DND-41 (cell line): ENCODE measurements at regions not wholly inside any gene's neighbourhood (a gene's known extent, or its start where the extent isn't known, plus 50 kb on each side); places are given as distances from the start of the nearest gene placed in this dataset.
A peak's percentile ranks its signal among the peaks of the same experiment; 100 is the strongest.

Experiments
- ATAC-seq: fragments of 200-7000 bp; cut with Tn5 transposase; 3 replicates; pipeline ENCODE4 v1.9.1; 2021; ENCODE audit warnings: low read depth; ENCODE audit not compliant: insufficient read depth
- DNase-seq: peaks from one replicate; pipeline ENCODE4 v3.0.0-alpha.2; 2020
- H2AFZ ChIP-seq: 2 replicates; pipeline ENCODE4 v1.6.0; 2012; ENCODE audit warnings: low read depth, low read length
- H3K27ac ChIP-seq: 2 replicates; pipeline ENCODE4 v1.5.1; 2012; ENCODE audit warnings: low read length, inconsistent platforms
- H3K27me3 ChIP-seq: fragments of 200-600 bp; sonication (generic); 2 replicates; pipeline ENCODE4 v1.6.0; 2012; ENCODE audit warnings: low read length, mild to moderate bottlenecking, inconsistent platforms; ENCODE audit not compliant: insufficient read depth, poor library complexity
- H3K36me3 ChIP-seq: 2 replicates; pipeline ENCODE4 v1.5.1; 2012; ENCODE audit warnings: low read length, inconsistent platforms; ENCODE audit not compliant: insufficient read depth
- H3K4me1 ChIP-seq: 2 replicates; pipeline ENCODE4 v1.5.1; 2012; ENCODE audit warnings: mild to moderate bottlenecking, low read length; ENCODE audit not compliant: insufficient read depth
- H3K4me2 ChIP-seq: 2 replicates; pipeline ENCODE4 v1.6.0; 2012; ENCODE audit warnings: mild to moderate bottlenecking, moderate library complexity, low read length, inconsistent platforms; ENCODE audit not compliant: insufficient read depth
- H3K4me3 ChIP-seq, 2 experiments: fragments of 200-600 bp in 1 of 2; shearing (Covaris generic) in 1 of 2; 2 replicates each; pipeline ENCODE4 v1.5.1; 2012 to 2016; ENCODE audit warnings: inconsistent platforms in 2 of 2, low read length in 2 of 2, mild to moderate bottlenecking in 2 of 2, low read depth in 1 of 2, moderate library complexity in 1 of 2
- H3K79me2 ChIP-seq: 2 replicates; pipeline ENCODE4 v1.6.0; 2012; ENCODE audit warnings: low read length, inconsistent platforms; ENCODE audit not compliant: insufficient read depth
- H3K9ac ChIP-seq: 2 replicates; pipeline ENCODE4 v1.6.0; 2012; ENCODE audit warnings: low read depth, mild to moderate bottlenecking, inconsistent platforms, low read length, moderate library complexity
- H3K9me3 ChIP-seq: 2 replicates; pipeline ENCODE4 v1.5.1; 2012; ENCODE audit warnings: low read length, moderate library complexity, mild to moderate bottlenecking, inconsistent platforms; ENCODE audit not compliant: insufficient read depth, severe bottlenecking
- H4K20me1 ChIP-seq: 2 replicates; pipeline ENCODE4 v1.6.0; 2012; ENCODE audit warnings: low read length; ENCODE audit not compliant: insufficient read depth
- EZH2 ChIP-seq: IDR thresholded peaks from 3 replicates; pipeline ENCODE4 v1.6.1; 2012; ENCODE audit warnings: borderline replicate concordance, low read depth, mild to moderate bottlenecking, moderate library complexity, low read length, inconsistent platforms; ENCODE audit not compliant: severe bottlenecking
- TF ChIP-seq, protein P1 (sequence below): IDR thresholded peaks from 2 replicates; pipeline ENCODE4 v1.5.1; 2012; ENCODE audit warnings: borderline replicate concordance, low read length, moderate library complexity, mild to moderate bottlenecking; ENCODE audit not compliant: poor library complexity, severe bottlenecking; ENCODE audit errors: extremely low read depth

DNA sequence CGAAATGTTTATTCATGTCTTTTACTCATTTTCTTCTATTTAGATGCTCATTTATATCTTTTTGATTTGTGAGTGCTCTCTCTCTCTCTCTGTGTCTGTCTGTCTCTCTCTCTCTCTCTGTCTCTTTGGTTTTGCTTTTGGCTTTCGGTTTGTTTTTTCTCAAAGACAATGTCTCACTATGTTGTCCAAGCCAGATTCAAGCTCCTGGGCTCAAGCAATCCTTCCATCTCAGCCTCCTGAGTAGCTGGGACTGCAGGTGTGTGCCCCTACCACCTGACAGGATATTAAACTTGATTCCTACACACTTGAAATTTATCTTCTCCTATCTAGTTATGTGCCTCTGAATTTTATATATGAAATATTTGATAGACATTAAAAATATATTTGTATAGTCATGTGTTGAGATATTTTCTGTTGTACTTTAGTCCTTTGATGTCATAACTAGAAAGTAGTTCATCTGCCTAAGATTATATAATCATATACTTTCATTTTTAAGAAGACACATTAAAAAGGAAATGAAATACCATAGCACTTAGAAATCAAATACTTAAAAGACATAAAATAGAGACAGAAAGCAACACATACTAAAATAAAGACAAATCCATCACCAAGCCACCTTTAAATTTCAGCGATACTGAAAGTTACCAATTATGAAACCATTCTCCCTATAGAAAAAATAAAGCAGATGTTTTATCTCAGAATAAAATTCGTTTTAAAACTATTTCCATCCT lies 68.1 kb upstream of the SFMBT2 start:
- Histone ChIP-seq H3K4me2 (peak overlapping the region; percentile 18; the same call in 1 of the 2 replicates), H3K4me1 (peaks cover 83% of the 10 kb centered on the region), H3K36me3 (no peaks in the 10 kb centered on the region), H3K4me3 (no peak overlapping the region), H3K9me3 (no peaks in the 10 kb centered on the region), H3K27ac (peak overlapping the region; percentile 55), H4K20me1 (no peaks in the 10 kb centered on the region), H3K9ac (0 out of 2 replicates have a peak overlapping the region, but pooled peaks have one; percentile 3), H3K79me2 (no peaks in the 10 kb centered on the region), H3K27me3 (no peaks in the 10 kb centered on the region), H2AFZ (no peak overlapping the region)
- ATAC-seq = peak; percentile 25; the same call in 1 of the 3 replicates
- DNase-seq = peak; percentile 27
- TF ChIP-seq, protein P1, sequence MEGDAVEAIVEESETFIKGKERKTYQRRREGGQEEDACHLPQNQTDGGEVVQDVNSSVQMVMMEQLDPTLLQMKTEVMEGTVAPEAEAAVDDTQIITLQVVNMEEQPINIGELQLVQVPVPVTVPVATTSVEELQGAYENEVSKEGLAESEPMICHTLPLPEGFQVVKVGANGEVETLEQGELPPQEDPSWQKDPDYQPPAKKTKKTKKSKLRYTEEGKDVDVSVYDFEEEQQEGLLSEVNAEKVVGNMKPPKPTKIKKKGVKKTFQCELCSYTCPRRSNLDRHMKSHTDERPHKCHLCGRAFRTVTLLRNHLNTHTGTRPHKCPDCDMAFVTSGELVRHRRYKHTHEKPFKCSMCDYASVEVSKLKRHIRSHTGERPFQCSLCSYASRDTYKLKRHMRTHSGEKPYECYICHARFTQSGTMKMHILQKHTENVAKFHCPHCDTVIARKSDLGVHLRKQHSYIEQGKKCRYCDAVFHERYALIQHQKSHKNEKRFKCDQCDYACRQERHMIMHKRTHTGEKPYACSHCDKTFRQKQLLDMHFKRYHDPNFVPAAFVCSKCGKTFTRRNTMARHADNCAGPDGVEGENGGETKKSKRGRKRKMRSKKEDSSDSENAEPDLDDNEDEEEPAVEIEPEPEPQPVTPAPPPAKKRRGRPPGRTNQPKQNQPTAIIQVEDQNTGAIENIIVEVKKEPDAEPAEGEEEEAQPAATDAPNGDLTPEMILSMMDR = no peak
- TF ChIP-seq EZH2 = no peak

DNA sequence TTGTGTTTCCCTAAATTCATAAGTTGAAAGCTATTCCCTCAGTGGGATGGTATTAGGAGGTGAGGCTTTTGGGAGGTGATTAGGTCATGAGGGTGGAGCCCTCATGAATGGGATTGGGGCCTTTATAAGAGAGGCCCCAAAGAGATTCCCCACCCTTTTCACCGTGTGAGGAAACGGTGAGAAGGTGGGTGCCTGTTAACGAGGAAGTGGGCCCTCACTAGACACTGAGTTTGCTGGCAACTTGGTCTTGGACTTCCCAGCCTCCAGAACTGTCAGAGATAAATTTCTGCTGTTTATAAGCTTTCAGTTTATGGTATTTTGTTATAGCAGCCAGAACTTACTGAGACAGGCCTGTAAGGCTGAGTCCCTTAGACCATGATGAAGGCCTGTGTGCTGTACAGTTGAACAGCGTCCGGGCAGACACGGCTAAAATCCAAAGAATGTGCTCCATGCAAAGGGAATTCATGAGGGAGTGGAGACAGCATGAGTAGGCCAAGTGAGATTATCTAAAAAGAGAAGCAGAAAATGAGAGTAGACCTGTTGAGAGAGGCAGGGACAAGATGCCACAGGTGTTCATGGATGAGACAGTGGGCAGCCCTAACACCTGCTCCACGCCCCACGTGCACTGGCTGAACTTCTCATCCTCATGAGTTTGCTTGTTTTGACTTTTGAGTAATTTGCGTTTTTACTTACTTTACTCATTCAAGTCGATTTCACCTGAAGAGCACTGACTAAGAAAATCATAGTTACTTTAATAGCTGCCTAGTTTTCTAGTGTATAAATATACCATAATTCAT lies 66.9 kb upstream of the SFMBT2 start:
- H3K9me3 ChIP-seq = no peaks in the 10 kb centered on the region
- no peak for TF ChIP-seq EZH2
- H3K79me2 ChIP-seq = no peaks in the 10 kb centered on the region
- H2AFZ ChIP-seq = peak overlapping the region; percentile 48; the same call in 1 of the 2 replicates
- H3K4me3 ChIP-seq = no peak overlapping the region
- H3K27me3 ChIP-seq = no peaks in the 10 kb centered on the region
- H4K20me1 ChIP-seq = no peaks in the 10 kb centered on the region
- DNase-seq (no peak), ATAC-seq (no peak)
- H3K4me1 ChIP-seq = peaks cover 77% of the 10 kb centered on the region
- no peaks in the 10 kb centered on the region for H3K36me3 ChIP-seq
- no peak overlapping the region for H3K9ac ChIP-seq
- H3K4me2 ChIP-seq = no peak overlapping the region
- peak overlapping the region; percentile 42 for H3K27ac ChIP-seq

DNA sequence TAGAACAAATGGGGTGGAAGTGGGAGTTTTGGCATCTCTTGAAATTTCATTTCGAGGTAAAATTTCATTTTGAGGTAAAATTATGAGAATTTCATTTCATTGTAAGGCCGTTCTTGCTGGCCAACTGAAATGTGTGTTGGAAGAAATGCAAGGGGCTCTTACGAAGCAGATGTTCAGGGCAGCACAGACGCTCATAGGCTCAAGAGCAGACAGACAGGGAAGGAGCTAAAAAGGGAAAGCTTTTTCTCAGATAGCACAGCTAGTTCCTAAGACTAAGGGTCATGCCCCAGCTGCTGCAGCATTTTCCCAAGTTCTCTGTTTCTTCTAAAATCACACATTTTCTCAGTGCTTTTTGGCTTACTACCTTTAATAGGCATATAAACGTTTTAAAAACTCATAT lies 65.1 kb upstream of the SFMBT2 start:
- H3K79me2 ChIP-seq = no peaks in the 10 kb centered on the region
- no peak for ATAC-seq
- H3K27ac ChIP-seq = no peak overlapping the region; the same call in 1 of the 2 replicates
- H3K9me3 ChIP-seq = no peaks in the 10 kb centered on the region
- DNase-seq = no peak
- no peak overlapping the region for H3K9ac ChIP-seq
- H3K36me3 ChIP-seq = no peaks in the 10 kb centered on the region
- no peak overlapping the region for H2AFZ ChIP-seq
- H3K4me1 ChIP-seq = peaks cover 77% of the 10 kb centered on the region
- H4K20me1 ChIP-seq = no peaks in the 10 kb centered on the region
- H3K4me2 ChIP-seq = no peak overlapping the region
- TF ChIP-seq, protein P1 = no peak
- TF ChIP-seq EZH2 = no peak
- no peak overlapping the region for H3K4me3 ChIP-seq
- no peaks in the 10 kb centered on the region for H3K27me3 ChIP-seq
